Keratinocyte (primary cell): ENCODE measurements at regions not wholly inside any gene's neighbourhood (a gene's known extent, or its start where the extent isn't known, plus 50 kb on each side); places are given as distances from the start of the nearest gene placed in this dataset.

Source experiments
- EZH2 ChIP-seq: IDR thresholded peaks from one replicate; pipeline ENCODE4 v1.6.1; 2012; ENCODE audit warnings: inconsistent platforms, mild to moderate bottlenecking, low read length, moderate library complexity
- TF ChIP-seq, protein P1 (sequence below), 3 experiments: IDR thresholded peaks in 1 of 3; conservative IDR thresholded peaks in 1 of 3; optimal IDR thresholded peaks in 1 of 3; 2 replicates in 2 of 3; 3 replicates in 1 of 3; pipeline versions ENCODE3 to v1.5.1; 2011; ENCODE audit warnings: low read length in 3 of 3, mild to moderate bottlenecking in 3 of 3, moderate library complexity in 2 of 3, control low read depth in 1 of 3, inconsistent platforms in 1 of 3; ENCODE audit not compliant: insufficient read depth in 2 of 3; ENCODE audit errors: extremely low read depth in 1 of 3

DNA sequence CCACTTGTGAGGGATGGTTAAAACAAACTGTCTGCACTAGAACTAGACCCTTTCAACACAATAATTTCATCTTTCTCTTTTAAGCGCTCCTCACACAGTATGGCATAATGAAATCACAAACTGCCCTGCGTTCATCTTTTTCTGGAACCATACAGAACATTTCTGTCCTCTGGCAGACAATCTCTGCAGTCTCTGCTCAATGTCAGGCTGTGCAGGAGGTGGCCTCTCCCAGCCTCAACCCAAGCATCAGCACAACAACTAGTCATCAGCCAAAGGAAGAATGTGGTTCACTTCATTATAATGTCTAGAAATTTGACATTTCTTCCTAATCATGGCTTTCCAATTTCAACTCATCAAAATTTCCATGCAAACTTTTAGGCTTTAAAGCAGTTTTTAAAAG, 125.1 kb upstream of the STARD13 start:
- TF ChIP-seq, protein P1, sequence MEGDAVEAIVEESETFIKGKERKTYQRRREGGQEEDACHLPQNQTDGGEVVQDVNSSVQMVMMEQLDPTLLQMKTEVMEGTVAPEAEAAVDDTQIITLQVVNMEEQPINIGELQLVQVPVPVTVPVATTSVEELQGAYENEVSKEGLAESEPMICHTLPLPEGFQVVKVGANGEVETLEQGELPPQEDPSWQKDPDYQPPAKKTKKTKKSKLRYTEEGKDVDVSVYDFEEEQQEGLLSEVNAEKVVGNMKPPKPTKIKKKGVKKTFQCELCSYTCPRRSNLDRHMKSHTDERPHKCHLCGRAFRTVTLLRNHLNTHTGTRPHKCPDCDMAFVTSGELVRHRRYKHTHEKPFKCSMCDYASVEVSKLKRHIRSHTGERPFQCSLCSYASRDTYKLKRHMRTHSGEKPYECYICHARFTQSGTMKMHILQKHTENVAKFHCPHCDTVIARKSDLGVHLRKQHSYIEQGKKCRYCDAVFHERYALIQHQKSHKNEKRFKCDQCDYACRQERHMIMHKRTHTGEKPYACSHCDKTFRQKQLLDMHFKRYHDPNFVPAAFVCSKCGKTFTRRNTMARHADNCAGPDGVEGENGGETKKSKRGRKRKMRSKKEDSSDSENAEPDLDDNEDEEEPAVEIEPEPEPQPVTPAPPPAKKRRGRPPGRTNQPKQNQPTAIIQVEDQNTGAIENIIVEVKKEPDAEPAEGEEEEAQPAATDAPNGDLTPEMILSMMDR (optimal IDR thresholded peaks at IDR 0.05 in 1 of 3, IDR thresholded peaks at IDR 0.05 in 1 of 3, conservative IDR thresholded peaks at IDR 0.05 in 1 of 3; ENCODE audit: extremely low read depth in 1 of 3, insufficient read depth in 2 of 3, low read length in 3 of 3): no peak
- no peak for TF ChIP-seq EZH2
